ENCODE measurements at regions not wholly inside any gene's neighbourhood (a gene's known extent, or its start where the extent isn't known, plus 50 kb on each side); places are given as distances from the start of the nearest gene placed in this dataset.
A peak's percentile ranks its signal among the peaks of the same experiment; 100 is the strongest.

DNA sequence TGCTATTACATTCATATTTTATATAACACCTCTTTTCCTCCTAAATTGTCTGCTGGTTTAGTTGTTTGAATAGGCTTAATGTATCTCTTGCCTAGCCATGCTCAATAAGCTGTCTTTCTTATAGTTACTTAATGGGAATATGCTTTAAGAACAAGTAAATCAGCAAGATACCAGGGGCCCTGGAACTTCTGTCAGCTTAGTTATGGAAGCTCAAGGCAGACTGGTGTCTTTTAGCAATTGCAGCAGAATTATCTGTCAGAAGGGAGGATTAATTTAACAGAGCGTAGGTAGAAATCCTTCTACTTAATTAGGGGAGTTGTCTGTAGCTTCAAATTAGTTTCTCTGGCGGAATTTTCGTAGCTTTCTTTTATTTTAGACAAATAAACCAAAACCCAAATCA lies 94.9 kb downstream of the C11orf91 start:
- no peak overlapping the region for H3K4me3 ChIP-seq (ENCODE audit: low read length)

DNA sequence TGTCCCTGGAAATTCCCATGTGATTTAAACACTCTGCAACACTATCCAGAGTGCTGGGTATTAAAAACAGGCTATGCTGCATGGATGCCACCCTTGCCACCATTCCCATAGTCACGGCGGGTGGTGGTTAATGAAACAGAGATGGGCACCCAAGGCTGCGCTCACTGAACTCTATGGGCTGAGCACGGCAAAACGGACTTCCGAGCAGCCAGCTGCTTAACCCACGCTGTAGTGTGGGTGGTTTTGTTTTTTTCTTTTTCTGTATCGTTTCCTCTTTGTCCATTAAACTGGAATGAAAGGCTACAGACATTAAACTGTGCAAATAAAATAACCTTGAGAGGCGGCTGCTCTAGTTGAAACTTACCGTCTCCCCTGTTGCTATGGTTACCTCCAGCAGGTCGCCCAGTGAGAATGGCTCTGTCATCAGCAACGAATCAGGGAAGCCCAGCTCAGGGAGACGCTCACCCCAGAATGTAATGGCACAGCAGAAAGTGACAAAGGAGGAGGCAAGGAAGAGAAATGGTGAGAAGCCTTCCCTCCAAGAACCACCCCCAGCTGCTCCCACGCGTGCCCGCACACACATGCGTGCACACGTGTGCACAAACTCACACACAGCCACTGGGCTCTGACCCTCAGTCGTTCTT lies 102.1 kb downstream of the C11orf91 start:
- H3K4me3 ChIP-seq (ENCODE audit: low read length) = no peak overlapping the region
- no peak for DNase-seq (ENCODE audit: low read depth)
- TF ChIP-seq, protein P1, sequence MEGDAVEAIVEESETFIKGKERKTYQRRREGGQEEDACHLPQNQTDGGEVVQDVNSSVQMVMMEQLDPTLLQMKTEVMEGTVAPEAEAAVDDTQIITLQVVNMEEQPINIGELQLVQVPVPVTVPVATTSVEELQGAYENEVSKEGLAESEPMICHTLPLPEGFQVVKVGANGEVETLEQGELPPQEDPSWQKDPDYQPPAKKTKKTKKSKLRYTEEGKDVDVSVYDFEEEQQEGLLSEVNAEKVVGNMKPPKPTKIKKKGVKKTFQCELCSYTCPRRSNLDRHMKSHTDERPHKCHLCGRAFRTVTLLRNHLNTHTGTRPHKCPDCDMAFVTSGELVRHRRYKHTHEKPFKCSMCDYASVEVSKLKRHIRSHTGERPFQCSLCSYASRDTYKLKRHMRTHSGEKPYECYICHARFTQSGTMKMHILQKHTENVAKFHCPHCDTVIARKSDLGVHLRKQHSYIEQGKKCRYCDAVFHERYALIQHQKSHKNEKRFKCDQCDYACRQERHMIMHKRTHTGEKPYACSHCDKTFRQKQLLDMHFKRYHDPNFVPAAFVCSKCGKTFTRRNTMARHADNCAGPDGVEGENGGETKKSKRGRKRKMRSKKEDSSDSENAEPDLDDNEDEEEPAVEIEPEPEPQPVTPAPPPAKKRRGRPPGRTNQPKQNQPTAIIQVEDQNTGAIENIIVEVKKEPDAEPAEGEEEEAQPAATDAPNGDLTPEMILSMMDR (conservative IDR thresholded peaks at IDR 0.05; ENCODE audit: low read depth, low read length) = no peak

More for the DNA sequence above, 94.9 kb downstream of the C11orf91 start:
- no peak for DNase-seq (ENCODE audit: low read depth)
- TF ChIP-seq, protein P1 (conservative IDR thresholded peaks at IDR 0.05; ENCODE audit: low read depth, low read length) = no peak

DNA sequence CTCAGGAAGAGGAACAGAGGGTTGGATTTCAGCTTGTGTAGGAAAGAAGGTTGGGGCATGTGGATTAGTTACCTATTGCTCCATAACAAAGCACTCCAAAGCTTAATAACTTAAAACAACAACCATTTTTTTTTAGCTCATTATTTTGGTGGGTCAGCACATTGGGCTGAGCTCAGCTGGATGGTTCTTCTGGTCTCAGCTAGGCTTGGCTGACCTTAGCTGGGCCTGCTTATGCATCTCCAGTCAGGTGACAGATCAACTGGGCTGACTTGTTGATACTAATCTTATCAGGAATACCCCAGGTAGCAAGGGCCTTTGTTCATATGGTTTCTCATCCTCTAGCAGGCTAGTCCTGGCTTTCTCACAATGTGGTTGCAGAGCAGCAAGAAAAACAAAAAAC lies 106.4 kb downstream of the C11orf91 start:
- TF ChIP-seq, protein P1 (conservative IDR thresholded peaks at IDR 0.05; ENCODE audit: low read depth, low read length) = no peak
- no peak overlapping the region for H3K4me3 ChIP-seq (ENCODE audit: low read length)
- DNase-seq (ENCODE audit: low read depth) = no peak

DNA sequence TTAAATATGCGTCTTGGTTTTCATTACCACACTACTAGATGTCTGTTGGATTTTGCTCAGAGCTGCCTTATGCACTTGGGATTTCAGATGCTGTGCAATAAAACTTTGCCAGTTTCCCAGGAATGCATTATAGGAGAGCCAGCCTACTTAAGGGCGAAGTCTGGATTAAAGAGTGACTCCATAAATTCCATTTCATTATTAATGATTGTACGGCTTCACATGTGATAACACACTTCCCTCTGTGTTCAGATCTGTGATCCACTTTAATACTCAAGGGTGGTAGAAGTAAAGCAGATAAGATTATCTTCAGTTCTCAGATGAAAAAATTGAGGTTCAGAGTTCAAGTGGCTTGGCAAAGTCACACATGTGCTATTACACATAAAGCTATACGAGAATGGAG lies 110.2 kb downstream of the C11orf91 start:
- DNase-seq (ENCODE audit: low read depth) = peak; percentile 7
- H3K4me3 ChIP-seq (ENCODE audit: low read length) = no peak overlapping the region
- TF ChIP-seq, protein P1 (conservative IDR thresholded peaks at IDR 0.05; ENCODE audit: low read depth, low read length) = no peak

DNA sequence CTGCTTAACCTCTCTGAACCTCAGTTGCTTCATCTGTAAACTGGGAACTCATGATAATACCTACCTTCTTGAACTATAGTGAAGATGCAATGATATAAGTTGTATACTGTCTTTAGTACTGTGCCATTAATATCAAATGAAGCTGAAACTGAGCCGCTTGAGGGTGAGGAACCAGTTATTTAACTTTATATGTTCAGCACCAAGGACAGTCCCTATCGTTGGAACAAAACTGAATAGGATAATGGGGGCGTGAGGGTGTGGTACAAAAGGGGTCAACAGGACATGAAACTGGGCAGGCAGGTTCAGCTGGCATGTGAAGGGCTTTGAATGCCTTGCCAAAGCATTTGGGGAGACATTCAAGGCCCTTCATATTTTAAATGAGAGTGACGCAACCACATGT lies 112.6 kb downstream of the C11orf91 start:
- DNase-seq (ENCODE audit: low read depth) = no peak
- TF ChIP-seq, protein P1 (conservative IDR thresholded peaks at IDR 0.05; ENCODE audit: low read depth, low read length) = no peak

DNA sequence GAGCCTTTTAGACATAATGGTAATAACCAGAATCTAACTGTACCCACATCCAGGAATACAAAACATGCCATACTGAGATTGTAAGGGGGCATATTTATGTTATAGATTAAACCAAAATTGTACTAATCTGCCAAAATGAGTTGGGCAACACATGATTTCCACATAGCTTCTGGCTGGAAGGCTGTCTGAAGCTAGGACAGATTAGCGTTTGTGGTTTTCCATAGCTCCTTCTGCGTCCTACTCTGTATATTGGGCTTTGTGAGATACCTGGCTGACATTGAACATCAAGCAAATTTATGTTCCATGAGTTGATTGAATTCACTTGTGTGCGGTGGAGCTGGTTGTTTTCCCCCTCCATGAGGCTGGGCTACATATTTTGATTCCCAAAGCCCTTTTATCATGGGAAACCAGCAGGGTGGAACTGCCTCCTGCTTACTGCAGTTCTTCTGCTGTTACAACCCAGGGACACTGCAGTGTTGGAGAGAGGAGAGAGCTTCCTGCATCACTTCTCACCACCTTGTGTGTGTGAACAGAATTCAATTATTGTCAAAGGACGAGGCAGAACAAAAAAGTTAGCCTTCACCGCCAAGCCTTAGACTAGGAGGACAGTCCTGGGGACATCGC lies 114.9 kb downstream of the C11orf91 start:
- TF ChIP-seq, protein P1 (conservative IDR thresholded peaks at IDR 0.05; ENCODE audit: low read depth, low read length) = no peak
- no peak for DNase-seq (ENCODE audit: low read depth)

More for the DNA sequence above, 112.6 kb downstream of the C11orf91 start:
- no peak overlapping the region for H3K4me3 ChIP-seq (ENCODE audit: low read length)

More for the DNA sequence above, 114.9 kb downstream of the C11orf91 start:
- H3K4me3 ChIP-seq (ENCODE audit: low read length) = no peak overlapping the region

Data from retinal pigment epithelial cell (primary cell).